Neural progenitor cell (in vitro differentiated cells): ENCODE measurements at regions not wholly inside any gene's neighbourhood (a gene's known extent, or its start where the extent isn't known, plus 50 kb on each side); places are given as distances from the start of the nearest gene placed in this dataset.

Source experiments
- DNase-seq: peaks from one replicate; pipeline ENCODE4 v3.0.0-alpha.2; 2016; ENCODE audit warnings: low spot score
- H2AFZ ChIP-seq: fragments of 200-600 bp; sonication (generic); replicated peaks from 2 replicates; pipeline ENCODE4 v1.6.1; 2016; ENCODE audit warnings: antibody characterized with exemption
- H3F3A ChIP-seq: fragments of 200-600 bp; sonication (generic); 2 replicates; pipeline ENCODE4 v1.6.1; 2016; ENCODE audit warnings: antibody characterized with exemption, low read depth
- H3K27ac ChIP-seq: fragments of 200-600 bp; sonication (generic); 2 replicates; pipeline ENCODE4 v1.5.1; 2016; ENCODE audit warnings: mild to moderate bottlenecking
- H3K27me3 ChIP-seq: fragments of 200-600 bp; sonication (generic); 2 replicates; pipeline ENCODE4 v1.6.1; 2016; ENCODE audit warnings: mild to moderate bottlenecking, moderate library complexity
- H3K36me3 ChIP-seq: fragments of 200-600 bp; sonication (generic); 2 replicates; pipeline ENCODE4 v1.5.1; 2016
- H3K4me1 ChIP-seq: fragments of 200-600 bp; sonication (generic); 2 replicates; pipeline ENCODE4 v1.6.1; 2016; ENCODE audit warnings: mixed run types
- H3K4me2 ChIP-seq: fragments of 200-600 bp; sonication (generic); 2 replicates; pipeline ENCODE4 v1.6.1; 2016
- H3K4me3 ChIP-seq: fragments of 200-600 bp; sonication (generic); 2 replicates; pipeline ENCODE4 v1.5.1; 2016
- H3K79me2 ChIP-seq: fragments of 200-600 bp; sonication (generic); 2 replicates; pipeline ENCODE4 v1.6.1; 2016; ENCODE audit warnings: low read depth
- H3K9ac ChIP-seq: fragments of 200-600 bp; sonication (generic); 2 replicates; pipeline ENCODE4 v1.6.1; 2016
- H3K9me3 ChIP-seq: fragments of 200-600 bp; sonication (generic); 2 replicates; pipeline ENCODE4 v1.5.1; 2016; ENCODE audit warnings: low read depth
- H4K20me1 ChIP-seq: fragments of 200-600 bp; sonication (generic); 2 replicates; pipeline ENCODE4 v1.6.1; 2016; ENCODE audit warnings: low read depth
- H3K27ac Mint-ChIP-seq: 3 replicates; pipeline ENCODE4 v1.8.0; 2021; ENCODE audit warnings: mixed read lengths
- H3K27me3 Mint-ChIP-seq: 2 replicates; pipeline ENCODE4 v1.8.0; 2022; ENCODE audit warnings: low read depth, mild to moderate bottlenecking, inconsistent platforms, moderate library complexity, mixed read lengths; ENCODE audit not compliant: insufficient read depth
- H3K36me3 Mint-ChIP-seq: 3 replicates; pipeline ENCODE4 v1.8.0; 2021; ENCODE audit warnings: mixed read lengths
- H3K4me1 Mint-ChIP-seq: 3 replicates; pipeline ENCODE4 v1.8.0; 2021; ENCODE audit warnings: mixed read lengths
- H3K4me3 Mint-ChIP-seq: 3 replicates; pipeline ENCODE4 v1.8.0; 2021; ENCODE audit warnings: mild to moderate bottlenecking, moderate library complexity, mixed read lengths
- H3K9me3 Mint-ChIP-seq: 3 replicates; pipeline ENCODE4 v1.8.0; 2020; ENCODE audit warnings: mixed read lengths
- EZH2 ChIP-seq: fragments of 200-600 bp; sonication (generic); IDR thresholded peaks from 2 replicates; pipeline ENCODE4 v1.6.1; 2017; ENCODE audit warnings: antibody characterized with exemption, mild to moderate bottlenecking, moderate library complexity
- EZH2phosphoT487 ChIP-seq: fragments of 200-600 bp; sonication (generic); IDR thresholded peaks from 2 replicates; pipeline ENCODE4 v1.6.1; 2017; ENCODE audit warnings: antibody characterized with exemption
- TF ChIP-seq, protein P1 (sequence below): fragments of 200-600 bp; sonication (generic); IDR thresholded peaks from 2 replicates; pipeline ENCODE4 v1.5.1; 2017; ENCODE audit warnings: antibody characterized with exemption, mild to moderate bottlenecking

DNA sequence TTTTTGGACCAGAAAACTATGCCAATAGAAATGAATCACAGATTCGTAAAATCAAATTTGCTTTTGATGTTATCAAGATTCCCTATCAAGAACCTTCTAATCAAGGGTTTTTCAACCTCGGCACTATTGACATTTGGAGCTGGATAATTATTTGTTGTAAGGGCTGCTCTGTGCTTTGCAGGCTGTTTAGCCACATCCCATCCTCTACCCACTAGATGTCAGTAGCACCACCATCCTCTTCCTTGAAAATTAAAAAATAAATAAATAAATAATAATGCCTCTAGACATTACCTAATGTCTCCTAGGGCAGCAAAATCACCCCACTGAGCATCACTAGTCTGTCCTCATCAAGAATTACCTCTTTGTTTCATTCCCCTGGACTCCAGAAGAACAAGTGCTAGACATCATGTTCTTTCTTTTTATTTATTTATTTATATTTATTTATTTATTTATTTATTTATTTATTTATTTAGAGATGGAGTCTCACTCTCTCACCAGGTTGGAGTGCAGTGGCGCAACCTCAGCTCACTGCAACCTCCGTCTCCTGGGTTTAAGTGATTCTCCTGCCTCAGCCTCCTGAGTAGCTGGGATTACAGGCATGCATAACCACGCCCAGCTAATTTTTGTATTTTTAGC is 744.7 kb downstream of the KCNA4 start:
- no peak for DNase-seq
- no peak overlapping the region for H3K27ac Mint-ChIP-seq
- no peak overlapping the region for H3K9ac ChIP-seq
- H3K4me1 ChIP-seq: no peaks in the 10 kb centered on the region
- peaks cover 3% of the 10 kb centered on the region for H3K4me1 Mint-ChIP-seq
- H2AFZ ChIP-seq: no peak overlapping the region
- H4K20me1 ChIP-seq: no peaks in the 10 kb centered on the region
- H3F3A ChIP-seq: no peaks in the 10 kb centered on the region
- no peak overlapping the region for H3K4me3 ChIP-seq
- H3K36me3 Mint-ChIP-seq: no peaks in the 10 kb centered on the region
- no peak overlapping the region for H3K4me3 Mint-ChIP-seq
- H3K27ac ChIP-seq: no peak overlapping the region
- TF ChIP-seq EZH2phosphoT487 (no peak), EZH2 (no peak)
- TF ChIP-seq, protein P1, sequence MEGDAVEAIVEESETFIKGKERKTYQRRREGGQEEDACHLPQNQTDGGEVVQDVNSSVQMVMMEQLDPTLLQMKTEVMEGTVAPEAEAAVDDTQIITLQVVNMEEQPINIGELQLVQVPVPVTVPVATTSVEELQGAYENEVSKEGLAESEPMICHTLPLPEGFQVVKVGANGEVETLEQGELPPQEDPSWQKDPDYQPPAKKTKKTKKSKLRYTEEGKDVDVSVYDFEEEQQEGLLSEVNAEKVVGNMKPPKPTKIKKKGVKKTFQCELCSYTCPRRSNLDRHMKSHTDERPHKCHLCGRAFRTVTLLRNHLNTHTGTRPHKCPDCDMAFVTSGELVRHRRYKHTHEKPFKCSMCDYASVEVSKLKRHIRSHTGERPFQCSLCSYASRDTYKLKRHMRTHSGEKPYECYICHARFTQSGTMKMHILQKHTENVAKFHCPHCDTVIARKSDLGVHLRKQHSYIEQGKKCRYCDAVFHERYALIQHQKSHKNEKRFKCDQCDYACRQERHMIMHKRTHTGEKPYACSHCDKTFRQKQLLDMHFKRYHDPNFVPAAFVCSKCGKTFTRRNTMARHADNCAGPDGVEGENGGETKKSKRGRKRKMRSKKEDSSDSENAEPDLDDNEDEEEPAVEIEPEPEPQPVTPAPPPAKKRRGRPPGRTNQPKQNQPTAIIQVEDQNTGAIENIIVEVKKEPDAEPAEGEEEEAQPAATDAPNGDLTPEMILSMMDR: peak; percentile 19
- H3K9me3 Mint-ChIP-seq: no peaks in the 10 kb centered on the region
- no peaks in the 10 kb centered on the region for H3K36me3 ChIP-seq
- no peaks in the 10 kb centered on the region for H3K27me3 Mint-ChIP-seq
- no peaks in the 10 kb centered on the region for H3K27me3 ChIP-seq
- H3K9me3 ChIP-seq: no peaks in the 10 kb centered on the region
- H3K4me2 ChIP-seq: no peak overlapping the region
- no peaks in the 10 kb centered on the region for H3K79me2 ChIP-seq

DNA sequence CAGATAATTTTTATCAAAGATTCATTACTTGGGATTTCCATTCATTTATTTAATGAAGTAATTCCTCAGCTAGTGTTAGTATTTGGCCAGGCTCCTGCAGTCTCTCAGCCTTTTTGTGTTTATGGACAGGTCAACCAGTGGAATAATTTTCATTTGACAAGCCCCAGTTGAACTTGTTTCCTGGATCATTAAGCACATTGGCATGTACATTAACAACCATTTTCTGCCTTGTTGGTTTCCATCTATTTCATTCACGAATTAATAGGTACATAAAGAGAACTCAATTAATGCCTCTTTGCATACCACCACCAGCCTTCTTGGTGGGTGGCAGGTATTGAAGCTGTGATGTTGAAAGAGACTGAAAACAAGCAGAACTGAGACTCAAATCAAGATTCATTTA is 745.2 kb downstream of the KCNA4 start:
- H3K9me3 Mint-ChIP-seq: no peaks in the 10 kb centered on the region
- Histone ChIP-seq H2AFZ (no peak overlapping the region), H3K4me1 (no peaks in the 10 kb centered on the region), H3K79me2 (no peaks in the 10 kb centered on the region), H3K9ac (no peak overlapping the region), H3K27ac (no peak overlapping the region), H3K4me3 (no peak overlapping the region), H4K20me1 (no peaks in the 10 kb centered on the region), H3K9me3 (no peaks in the 10 kb centered on the region), H3F3A (no peaks in the 10 kb centered on the region), H3K36me3 (no peaks in the 10 kb centered on the region), H3K4me2 (no peak overlapping the region), H3K27me3 (no peaks in the 10 kb centered on the region)
- H3K4me3 Mint-ChIP-seq: no peak overlapping the region
- H3K27ac Mint-ChIP-seq: no peak overlapping the region
- TF ChIP-seq EZH2 (no peak), EZH2phosphoT487 (no peak)
- TF ChIP-seq, protein P1: no peak
- no peaks in the 10 kb centered on the region for H3K27me3 Mint-ChIP-seq
- no peak for DNase-seq
- no peaks in the 10 kb centered on the region for H3K36me3 Mint-ChIP-seq
- peaks cover 3% of the 10 kb centered on the region for H3K4me1 Mint-ChIP-seq

DNA sequence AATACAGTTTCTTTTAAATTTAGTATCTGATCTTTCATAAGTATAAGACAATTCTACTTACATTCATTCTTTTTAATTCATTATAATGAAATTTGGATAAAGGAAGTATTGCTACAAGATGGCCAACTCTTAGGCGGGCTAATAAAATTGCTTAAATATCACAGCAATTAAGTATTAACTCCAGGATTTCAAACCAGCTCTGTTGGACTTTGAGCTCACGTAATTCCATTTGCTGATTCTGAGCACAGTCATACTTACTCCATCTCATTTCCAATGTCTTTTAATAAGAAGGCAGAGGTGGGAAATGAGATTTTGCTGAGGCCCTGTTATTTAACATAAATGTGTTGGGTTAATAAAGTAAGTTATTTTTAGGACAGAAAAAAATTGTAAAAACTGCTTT is 748.1 kb downstream of the KCNA4 start:
- no peak overlapping the region for H3K4me3 ChIP-seq
- H3K36me3 ChIP-seq: no peaks in the 10 kb centered on the region
- H3K4me3 Mint-ChIP-seq: no peak overlapping the region
- peaks cover 3% of the 10 kb centered on the region for H3K4me1 Mint-ChIP-seq
- no peak overlapping the region for H3K9ac ChIP-seq
- no peak overlapping the region for H3K27ac Mint-ChIP-seq
- H3F3A ChIP-seq: no peaks in the 10 kb centered on the region
- no peaks in the 10 kb centered on the region for H3K4me1 ChIP-seq
- no peak for TF ChIP-seq EZH2
- TF ChIP-seq, protein P1: no peak
- no peak for TF ChIP-seq EZH2phosphoT487
- H3K9me3 ChIP-seq: no peaks in the 10 kb centered on the region
- no peak for DNase-seq
- H3K36me3 Mint-ChIP-seq: no peaks in the 10 kb centered on the region
- no peaks in the 10 kb centered on the region for H3K27me3 ChIP-seq
- no peaks in the 10 kb centered on the region for H3K79me2 ChIP-seq
- H3K4me2 ChIP-seq: no peak overlapping the region
- H3K27ac ChIP-seq: no peak overlapping the region
- H2AFZ ChIP-seq: no peak overlapping the region
- no peaks in the 10 kb centered on the region for H4K20me1 ChIP-seq
- H3K27me3 Mint-ChIP-seq: no peaks in the 10 kb centered on the region
- no peaks in the 10 kb centered on the region for H3K9me3 Mint-ChIP-seq
